ENCODE measurements at regions not wholly inside any gene's neighbourhood (a gene's known extent, or its start where the extent isn't known, plus 50 kb on each side); places are given as distances from the start of the nearest gene placed in this dataset.

DNA sequence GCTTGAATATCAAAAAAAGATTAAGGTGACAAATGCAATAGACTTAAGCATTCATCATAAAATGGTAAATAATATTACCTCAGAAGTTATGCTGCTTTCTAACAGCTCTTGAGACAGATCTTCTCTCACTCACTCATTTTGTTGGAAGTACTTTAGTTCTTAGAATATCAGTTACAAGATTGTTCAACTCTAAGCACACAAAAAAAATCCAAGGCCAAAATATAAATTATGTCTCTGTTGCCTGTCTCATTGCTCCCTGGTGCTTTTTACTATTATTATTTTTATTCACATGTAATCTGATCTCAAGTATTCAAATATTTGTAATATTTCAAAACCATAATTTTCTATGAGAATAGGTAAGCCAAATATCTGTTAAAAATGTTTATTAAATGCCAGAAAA is 259.4 kb upstream of the HSF2 start:
- TF ChIP-seq EP300 (IDR thresholded peaks at IDR 0.05) (no peak), POLR2A (IDR thresholded peaks at IDR 0.05; ENCODE audit: low read depth) (no peak)
- TF ChIP-seq, protein P1, sequence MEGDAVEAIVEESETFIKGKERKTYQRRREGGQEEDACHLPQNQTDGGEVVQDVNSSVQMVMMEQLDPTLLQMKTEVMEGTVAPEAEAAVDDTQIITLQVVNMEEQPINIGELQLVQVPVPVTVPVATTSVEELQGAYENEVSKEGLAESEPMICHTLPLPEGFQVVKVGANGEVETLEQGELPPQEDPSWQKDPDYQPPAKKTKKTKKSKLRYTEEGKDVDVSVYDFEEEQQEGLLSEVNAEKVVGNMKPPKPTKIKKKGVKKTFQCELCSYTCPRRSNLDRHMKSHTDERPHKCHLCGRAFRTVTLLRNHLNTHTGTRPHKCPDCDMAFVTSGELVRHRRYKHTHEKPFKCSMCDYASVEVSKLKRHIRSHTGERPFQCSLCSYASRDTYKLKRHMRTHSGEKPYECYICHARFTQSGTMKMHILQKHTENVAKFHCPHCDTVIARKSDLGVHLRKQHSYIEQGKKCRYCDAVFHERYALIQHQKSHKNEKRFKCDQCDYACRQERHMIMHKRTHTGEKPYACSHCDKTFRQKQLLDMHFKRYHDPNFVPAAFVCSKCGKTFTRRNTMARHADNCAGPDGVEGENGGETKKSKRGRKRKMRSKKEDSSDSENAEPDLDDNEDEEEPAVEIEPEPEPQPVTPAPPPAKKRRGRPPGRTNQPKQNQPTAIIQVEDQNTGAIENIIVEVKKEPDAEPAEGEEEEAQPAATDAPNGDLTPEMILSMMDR (IDR thresholded peaks at IDR 0.05), result no peak
